ENCODE measurements at regions not wholly inside any gene's neighbourhood (a gene's known extent, or its start where the extent isn't known, plus 50 kb on each side); places are given as distances from the start of the nearest gene placed in this dataset.

DNA sequence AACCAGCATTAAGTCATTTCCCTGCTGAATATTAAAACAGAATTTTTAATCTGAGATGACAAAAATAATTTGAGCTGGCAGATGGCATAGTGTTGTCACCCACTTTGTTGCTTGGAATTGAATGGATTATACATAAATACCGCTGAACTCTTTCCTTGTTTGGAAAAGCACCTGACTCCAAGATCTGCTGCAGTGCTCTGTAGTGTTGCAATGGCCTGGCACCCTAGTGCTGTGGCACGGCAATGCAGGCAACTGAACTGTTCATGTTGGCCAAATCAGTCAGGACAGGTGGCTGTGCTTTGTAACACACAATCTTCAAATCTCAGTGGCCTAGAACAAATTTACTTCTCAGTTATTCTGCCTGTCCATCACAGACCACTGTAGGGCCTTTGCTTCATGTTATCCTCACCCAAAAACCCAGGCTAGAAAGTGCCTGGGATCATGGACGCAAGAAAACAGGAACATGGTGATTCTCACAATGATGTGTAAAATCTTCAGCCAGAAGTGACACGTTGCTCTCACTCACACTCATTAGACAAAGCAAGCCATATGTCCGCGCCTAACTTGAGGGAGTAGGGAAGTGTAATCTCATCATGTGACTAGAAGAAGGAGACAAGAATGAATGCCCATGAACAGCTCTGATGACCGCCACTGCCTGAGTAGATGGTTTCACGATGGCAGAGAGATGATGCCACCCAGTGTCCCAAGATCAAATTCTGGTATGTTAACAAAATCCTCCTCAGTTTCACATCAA is 191.9 kb upstream of the PUM3 start:
- DNase-seq (ENCODE audit: low spot score) (no peak), ATAC-seq (ENCODE audit: low FRiP score) (no peak)
- TF ChIP-seq, protein P1, sequence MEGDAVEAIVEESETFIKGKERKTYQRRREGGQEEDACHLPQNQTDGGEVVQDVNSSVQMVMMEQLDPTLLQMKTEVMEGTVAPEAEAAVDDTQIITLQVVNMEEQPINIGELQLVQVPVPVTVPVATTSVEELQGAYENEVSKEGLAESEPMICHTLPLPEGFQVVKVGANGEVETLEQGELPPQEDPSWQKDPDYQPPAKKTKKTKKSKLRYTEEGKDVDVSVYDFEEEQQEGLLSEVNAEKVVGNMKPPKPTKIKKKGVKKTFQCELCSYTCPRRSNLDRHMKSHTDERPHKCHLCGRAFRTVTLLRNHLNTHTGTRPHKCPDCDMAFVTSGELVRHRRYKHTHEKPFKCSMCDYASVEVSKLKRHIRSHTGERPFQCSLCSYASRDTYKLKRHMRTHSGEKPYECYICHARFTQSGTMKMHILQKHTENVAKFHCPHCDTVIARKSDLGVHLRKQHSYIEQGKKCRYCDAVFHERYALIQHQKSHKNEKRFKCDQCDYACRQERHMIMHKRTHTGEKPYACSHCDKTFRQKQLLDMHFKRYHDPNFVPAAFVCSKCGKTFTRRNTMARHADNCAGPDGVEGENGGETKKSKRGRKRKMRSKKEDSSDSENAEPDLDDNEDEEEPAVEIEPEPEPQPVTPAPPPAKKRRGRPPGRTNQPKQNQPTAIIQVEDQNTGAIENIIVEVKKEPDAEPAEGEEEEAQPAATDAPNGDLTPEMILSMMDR (IDR thresholded peaks at IDR 0.05), result no peak

DNA sequence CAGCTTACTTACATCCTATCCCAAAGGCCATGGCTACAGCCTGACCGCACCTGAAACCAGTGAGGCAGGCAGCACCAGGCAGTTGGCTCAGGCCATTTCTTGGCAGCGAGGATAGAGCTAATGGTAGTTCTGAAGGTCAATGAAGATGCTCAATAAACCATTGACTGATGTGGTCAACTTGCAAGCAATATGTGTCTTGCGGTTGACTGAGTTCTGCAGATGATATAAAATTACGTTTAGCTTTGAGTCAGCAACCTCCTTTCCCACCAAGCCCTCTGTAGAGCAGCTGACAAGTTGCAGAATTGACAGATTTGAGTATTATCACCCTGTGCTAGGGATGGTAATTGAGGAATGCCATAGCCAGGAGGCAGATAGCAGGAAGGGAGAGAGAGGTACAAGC is 189.0 kb upstream of the PUM3 start:
- no peak for DNase-seq (ENCODE audit: low spot score)

DNA sequence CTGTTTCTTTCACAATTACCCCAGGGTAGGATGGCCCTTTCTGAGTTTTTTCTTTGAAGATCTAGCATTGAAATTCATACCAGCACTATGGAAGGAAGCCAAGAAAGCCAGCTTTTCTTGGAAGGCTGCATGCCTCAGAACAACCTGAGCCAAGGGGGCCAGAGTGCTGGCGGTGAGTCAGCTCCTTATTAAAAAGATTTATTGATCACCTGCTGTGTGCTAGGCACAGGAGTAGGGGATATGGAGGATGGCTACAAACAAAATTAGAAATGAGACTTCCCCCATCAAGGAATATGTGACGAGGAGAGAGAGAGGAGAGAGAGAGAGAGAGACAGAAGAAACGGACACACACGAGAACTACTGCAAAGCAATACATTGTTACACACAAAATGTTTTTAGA is 184.6 kb upstream of the PUM3 start:
- DNase-seq (ENCODE audit: low spot score) (no peak), ATAC-seq (ENCODE audit: low FRiP score) (no peak)
- TF ChIP-seq, protein P1 (IDR thresholded peaks at IDR 0.05), result no peak

More for the DNA sequence above, 189.0 kb upstream of the PUM3 start:
- TF ChIP-seq, protein P1 (IDR thresholded peaks at IDR 0.05), result no peak
- ATAC-seq (ENCODE audit: low FRiP score), result no peak

DNA sequence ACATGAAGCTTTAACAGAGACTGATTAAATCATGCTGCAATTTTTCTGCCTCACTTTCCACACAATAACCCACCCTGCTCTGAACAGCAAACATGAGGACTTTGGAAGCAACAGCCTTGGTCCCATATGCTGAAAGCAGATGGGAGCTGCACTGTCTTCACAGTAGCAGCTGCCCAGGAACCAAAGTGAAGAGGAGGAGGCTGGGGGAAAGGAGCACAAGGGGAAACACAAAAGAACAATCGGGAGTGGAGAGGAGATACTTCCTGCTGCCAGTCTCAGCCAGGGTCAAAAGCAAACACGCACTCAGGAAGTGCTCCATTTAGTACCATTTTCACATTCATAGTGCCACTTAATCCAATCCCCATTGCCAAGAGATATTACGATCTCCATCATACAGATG is 183.3 kb upstream of the PUM3 start:
- TF ChIP-seq, protein P1 (IDR thresholded peaks at IDR 0.05), result no peak
- no peak for DNase-seq (ENCODE audit: low spot score)
- no peak for ATAC-seq (ENCODE audit: low FRiP score)

DNA sequence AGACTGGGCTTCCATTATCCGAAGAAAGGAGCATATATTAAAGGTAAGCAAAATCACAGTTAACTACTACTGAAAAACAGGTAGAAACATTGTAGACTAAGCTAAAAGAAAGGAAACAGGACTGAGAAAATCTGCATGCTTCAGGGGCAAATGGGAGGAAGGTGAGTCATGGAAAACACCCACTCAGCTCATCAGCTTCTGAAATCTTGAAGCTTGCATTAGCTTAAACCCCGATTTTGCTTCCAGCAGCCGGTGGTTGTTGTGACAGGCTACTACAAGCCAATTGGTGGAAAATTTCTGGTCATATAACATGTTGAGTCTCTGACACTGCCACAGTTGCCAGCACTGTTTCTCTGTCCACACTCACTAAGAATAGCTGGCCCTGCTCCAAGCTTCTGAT is 179.6 kb upstream of the PUM3 start:
- ATAC-seq (ENCODE audit: low FRiP score), result no peak

DNA sequence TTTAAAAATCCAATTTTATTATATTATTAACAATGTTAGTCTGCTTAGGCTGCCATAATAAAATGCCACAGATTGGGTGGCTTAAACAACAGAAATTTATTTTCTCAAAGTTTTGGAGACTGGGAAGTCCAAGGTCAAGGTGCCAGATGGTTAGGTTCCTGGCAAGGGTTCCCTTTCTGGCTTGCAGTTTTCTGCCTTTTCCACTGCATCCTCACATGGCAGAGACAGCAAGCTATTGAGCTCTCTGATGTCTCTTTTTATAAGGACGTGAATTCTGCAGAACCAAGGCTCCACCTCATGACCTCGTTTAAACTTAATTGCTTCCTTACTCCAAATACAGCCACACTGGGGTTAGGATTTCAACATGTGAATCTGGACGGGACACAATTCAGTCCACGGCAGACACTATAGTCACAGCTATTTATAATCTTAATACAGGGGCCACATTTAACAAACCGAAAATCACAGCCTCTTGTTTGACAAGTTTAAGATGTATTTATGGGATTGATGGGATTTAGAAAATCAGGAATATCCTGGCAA is 174.9 kb upstream of the PUM3 start:
- TF ChIP-seq, protein P1 (IDR thresholded peaks at IDR 0.05), result no peak
- DNase-seq (ENCODE audit: low spot score), result no peak
- ATAC-seq (ENCODE audit: low FRiP score), result no peak

More for the DNA sequence above, 179.6 kb upstream of the PUM3 start:
- DNase-seq (ENCODE audit: low spot score), result no peak
- TF ChIP-seq, protein P1 (IDR thresholded peaks at IDR 0.05), result no peak

DNA sequence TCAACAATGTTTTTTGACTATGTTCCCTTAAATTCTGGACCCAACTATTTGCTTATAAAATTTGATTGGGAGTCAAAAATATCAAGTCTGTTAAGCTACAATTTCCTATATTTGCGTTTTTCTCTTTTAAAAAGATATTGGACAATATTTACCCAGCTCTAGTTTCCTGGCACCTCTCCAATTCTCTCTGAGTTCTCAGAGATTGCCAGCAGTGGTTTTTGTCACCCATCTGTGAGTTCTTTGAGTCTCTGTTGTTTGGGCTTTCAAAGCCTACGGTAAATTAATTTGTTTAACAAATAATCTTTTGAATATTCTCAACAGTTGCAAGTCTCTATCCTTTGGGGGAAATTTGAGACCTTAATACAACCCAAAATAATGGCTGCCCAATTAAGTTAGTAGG is 174.2 kb upstream of the PUM3 start:
- DNase-seq (ENCODE audit: low spot score), result no peak

More for the DNA sequence above, 174.2 kb upstream of the PUM3 start:
- TF ChIP-seq, protein P1 (IDR thresholded peaks at IDR 0.05), result no peak
- ATAC-seq (ENCODE audit: low FRiP score), result no peak
